ENCODE measurements at regions not wholly inside any gene's neighbourhood (a gene's known extent, or its start where the extent isn't known, plus 50 kb on each side); places are given as distances from the start of the nearest gene placed in this dataset.

GRCh38 chr2:18899725-18900124 lies 310.4 kb upstream of the NT5C1B start (continued):
- TF ChIP-seq, protein P1, sequence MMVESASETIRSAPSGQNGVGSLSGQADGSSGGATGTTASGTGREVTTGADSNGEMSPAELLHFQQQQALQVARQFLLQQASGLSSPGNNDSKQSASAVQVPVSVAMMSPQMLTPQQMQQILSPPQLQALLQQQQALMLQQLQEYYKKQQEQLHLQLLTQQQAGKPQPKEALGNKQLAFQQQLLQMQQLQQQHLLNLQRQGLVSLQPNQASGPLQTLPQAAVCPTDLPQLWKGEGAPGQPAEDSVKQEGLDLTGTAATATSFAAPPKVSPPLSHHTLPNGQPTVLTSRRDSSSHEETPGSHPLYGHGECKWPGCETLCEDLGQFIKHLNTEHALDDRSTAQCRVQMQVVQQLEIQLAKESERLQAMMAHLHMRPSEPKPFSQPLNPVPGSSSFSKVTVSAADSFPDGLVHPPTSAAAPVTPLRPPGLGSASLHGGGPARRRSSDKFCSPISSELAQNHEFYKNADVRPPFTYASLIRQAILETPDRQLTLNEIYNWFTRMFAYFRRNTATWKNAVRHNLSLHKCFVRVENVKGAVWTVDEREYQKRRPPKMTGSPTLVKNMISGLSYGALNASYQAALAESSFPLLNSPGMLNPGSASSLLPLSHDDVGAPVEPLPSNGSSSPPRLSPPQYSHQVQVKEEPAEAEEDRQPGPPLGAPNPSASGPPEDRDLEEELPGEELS (CRISPR knock-in tag; IDR thresholded peaks at IDR 0.05; ENCODE audit: borderline replicate concordance), result no peak
- TF ChIP-seq, protein P2, sequence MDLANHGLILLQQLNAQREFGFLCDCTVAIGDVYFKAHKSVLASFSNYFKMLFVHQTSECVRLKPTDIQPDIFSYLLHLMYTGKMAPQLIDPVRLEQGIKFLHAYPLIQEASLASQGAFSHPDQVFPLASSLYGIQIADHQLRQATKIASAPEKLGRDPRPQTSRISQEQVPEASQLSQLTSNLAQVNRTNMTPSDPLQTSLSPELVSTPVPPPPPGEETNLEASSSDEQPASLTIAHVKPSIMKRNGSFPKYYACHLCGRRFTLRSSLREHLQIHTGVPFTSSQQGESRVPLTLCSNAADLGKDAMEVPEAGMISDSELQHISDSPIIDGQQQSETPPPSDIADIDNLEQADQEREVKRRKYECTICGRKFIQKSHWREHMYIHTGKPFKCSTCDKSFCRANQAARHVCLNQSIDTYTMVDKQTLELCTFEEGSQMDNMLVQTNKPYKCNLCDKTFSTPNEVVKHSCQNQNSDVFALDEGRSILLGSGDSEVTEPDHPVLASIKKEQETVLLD (IDR thresholded peaks at IDR 0.05), result no peak
- TF ChIP-seq ZNF274 (IDR thresholded peaks at IDR 0.05; ENCODE audit: borderline replicate concordance, low read depth, low read length), result no peak
- TF ChIP-seq, protein P3, sequence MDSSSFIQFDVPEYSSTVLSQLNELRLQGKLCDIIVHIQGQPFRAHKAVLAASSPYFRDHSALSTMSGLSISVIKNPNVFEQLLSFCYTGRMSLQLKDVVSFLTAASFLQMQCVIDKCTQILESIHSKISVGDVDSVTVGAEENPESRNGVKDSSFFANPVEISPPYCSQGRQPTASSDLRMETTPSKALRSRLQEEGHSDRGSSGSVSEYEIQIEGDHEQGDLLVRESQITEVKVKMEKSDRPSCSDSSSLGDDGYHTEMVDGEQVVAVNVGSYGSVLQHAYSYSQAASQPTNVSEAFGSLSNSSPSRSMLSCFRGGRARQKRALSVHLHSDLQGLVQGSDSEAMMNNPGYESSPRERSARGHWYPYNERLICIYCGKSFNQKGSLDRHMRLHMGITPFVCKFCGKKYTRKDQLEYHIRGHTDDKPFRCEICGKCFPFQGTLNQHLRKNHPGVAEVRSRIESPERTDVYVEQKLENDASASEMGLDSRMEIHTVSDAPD (CRISPR knock-in tag; IDR thresholded peaks at IDR 0.05), result no peak
- no peak for TF ChIP-seq ZFPM2 (CRISPR knock-in tag; IDR thresholded peaks at IDR 0.05)
- no peak for TF ChIP-seq SLC30A9 (CRISPR knock-in tag; IDR thresholded peaks at IDR 0.05)
- no peak for TF ChIP-seq ZSCAN29 (IDR thresholded peaks at IDR 0.05)

- CTCF ChIA-PET (ENCODE audit: low intra/inter-chr PET ratio), result no interaction called here
- H4K20me1 ChIP-seq (replicated peaks; ENCODE audit: control insufficient read depth, insufficient read depth, low read length), result no peaks in the 10 kb centered on the region
- H3K9ac ChIP-seq (ENCODE audit: insufficient read depth in 1 of 2, low read depth in 2 of 2, low read length in 2 of 2), result no peak overlapping the region
- no TSS peak for BruUV-seq (replicated peaks)
- no peaks in the 10 kb centered on the region for H3K36me3 ChIP-seq (ENCODE audit: control insufficient read depth, insufficient read depth, low read length)
- no peaks in the 10 kb centered on the region for H3K9me3 ChIP-seq (replicated peaks; ENCODE audit: control insufficient read depth, insufficient read depth, low read depth, low read length)
- ATAC-seq (no peak), DNase-seq (ENCODE audit: extremely low read depth in 1 of 4, low spot score in 3 of 4) (no peak), FAIRE-seq (no peak)
- H3K4me1 ChIP-seq (replicated peaks in 1 of 2; ENCODE audit: control insufficient read depth in 2 of 2, insufficient read depth in 2 of 2, low read length in 2 of 2), result no peaks in the 10 kb centered on the region
- intact Hi-C loops (cut with micrococcal nuclease) (no loop called here), in situ Hi-C loops (cut with MboI) (no loop called here)
- no peaks in the 10 kb centered on the region for H3K9me1 ChIP-seq (ENCODE audit: control insufficient read depth, insufficient read depth, low read length)
- no peaks in the 10 kb centered on the region for H3K79me2 ChIP-seq (ENCODE audit: control insufficient read depth, insufficient read depth, low read length)
- no peak overlapping the region for H3K4me3 ChIP-seq
- no peaks in the 10 kb centered on the region for H3K27me3 ChIP-seq (ENCODE audit: control insufficient read depth in 2 of 2, insufficient read depth in 2 of 2, low read length in 2 of 2)
- no peak overlapping the region for H3K27ac ChIP-seq (ENCODE audit: extremely low read depth, low read depth, low read length)
- H2AFZ ChIP-seq (ENCODE audit: low read depth, low read length), result no peak overlapping the region
- no peak overlapping the region for H3K4me2 ChIP-seq (ENCODE audit: insufficient read depth, low read length)
- POLR2A ChIA-PET, result no interaction called here
- TF ChIP-seq KDM2B (CRISPR knock-in tag; IDR thresholded peaks at IDR 0.05) (no peak), ZNF699 (CRISPR knock-in tag; IDR thresholded peaks at IDR 0.05; ENCODE audit: insufficient replicate concordance) (no peak), ZC3H11A (IDR thresholded peaks at IDR 0.05; ENCODE audit: low read depth, low read length) (no peak), BCLAF1 (IDR thresholded peaks at IDR 0.05; ENCODE audit: borderline replicate concordance in 1 of 2, control insufficient read depth in 1 of 2, low read depth in 2 of 2, low read length in 1 of 2) (no peak), CREM (IDR thresholded peaks at IDR 0.05; ENCODE audit: low read depth) (no peak), NCOA1 (IDR thresholded peaks at IDR 0.05; ENCODE audit: low read depth) (no peak), SNRNP70 (optimal IDR thresholded peaks at IDR 0.05; ENCODE audit: low read depth, low read length) (no peak), CXXC5 (CRISPR knock-in tag; IDR thresholded peaks at IDR 0.05) (no peak), ZNF23 (CRISPR knock-in tag; IDR thresholded peaks at IDR 0.05) (no peak)
Observed at GRCh38 chr2:18898271-18898670, 308.9 kb upstream of the NT5C1B start.
